ENCODE measurements at regions not wholly inside any gene's neighbourhood (a gene's known extent, or its start where the extent isn't known, plus 50 kb on each side); places are given as distances from the start of the nearest gene placed in this dataset.

GRCh38 chr16:80462917-80463316 is 77.9 kb upstream of the DYNLRB2 start:
- TF ChIP-seq CREB5 (CRISPR knock-in tag; IDR thresholded peaks at IDR 0.05; ENCODE audit: low read depth) (no peak), ARNTL (CRISPR knock-in tag; IDR thresholded peaks at IDR 0.05; ENCODE audit: borderline replicate concordance, low read depth) (no peak), POU6F1 (CRISPR knock-in tag; IDR thresholded peaks at IDR 0.05; ENCODE audit: borderline replicate concordance, low read depth) (no peak), ZNF70 (CRISPR knock-in tag; IDR thresholded peaks at IDR 0.05) (no peak), TSHZ2 (CRISPR knock-in tag; IDR thresholded peaks at IDR 0.05) (no peak), TOX (CRISPR knock-in tag; IDR thresholded peaks at IDR 0.05; ENCODE audit: borderline replicate concordance) (no peak), ZNF8 (CRISPR knock-in tag; IDR thresholded peaks at IDR 0.05) (no peak), ESRRG (CRISPR knock-in tag; IDR thresholded peaks at IDR 0.05) (no peak), CSDC2 (CRISPR knock-in tag; IDR thresholded peaks at IDR 0.05) (no peak), SNAI2 (CRISPR knock-in tag; IDR thresholded peaks at IDR 0.05) (no peak), OSR1 (CRISPR knock-in tag; IDR thresholded peaks at IDR 0.05) (no peak), PATZ1 (CRISPR knock-in tag; IDR thresholded peaks at IDR 0.05; ENCODE audit: borderline replicate concordance) (no peak), GLIS3 (CRISPR knock-in tag; IDR thresholded peaks at IDR 0.05) (no peak), RARB (CRISPR knock-in tag; IDR thresholded peaks at IDR 0.05) (no peak), PPARA (CRISPR knock-in tag; IDR thresholded peaks at IDR 0.05; ENCODE audit: borderline replicate concordance) (no peak), ISL1 (CRISPR knock-in tag; IDR thresholded peaks at IDR 0.05) (no peak), BACH2 (CRISPR knock-in tag; IDR thresholded peaks at IDR 0.05; ENCODE audit: borderline replicate concordance) (no peak), ZNF565 (CRISPR knock-in tag; conservative IDR thresholded peaks at IDR 0.05; ENCODE audit: low read depth) (no peak)
- ATAC-seq: no peak

GRCh38 chr16:80460988-80461387 is 79.8 kb upstream of the DYNLRB2 start:
- ATAC-seq: no peak
- TF ChIP-seq GLIS3 (CRISPR knock-in tag; IDR thresholded peaks at IDR 0.05): no peak
- TF ChIP-seq RARB (CRISPR knock-in tag; IDR thresholded peaks at IDR 0.05): no peak
- no peak for TF ChIP-seq CSRNP3 (CRISPR knock-in tag; IDR thresholded peaks at IDR 0.05)
- TF ChIP-seq ZC3H10 (CRISPR knock-in tag; IDR thresholded peaks at IDR 0.05): no peak
- no peak for TF ChIP-seq ZFP3 (CRISPR knock-in tag; IDR thresholded peaks at IDR 0.05)
- no peak for TF ChIP-seq BACH2 (CRISPR knock-in tag; IDR thresholded peaks at IDR 0.05; ENCODE audit: borderline replicate concordance)
- no peak for TF ChIP-seq ARNTL (CRISPR knock-in tag; IDR thresholded peaks at IDR 0.05; ENCODE audit: borderline replicate concordance, low read depth)
- TF ChIP-seq CREB5 (CRISPR knock-in tag; IDR thresholded peaks at IDR 0.05; ENCODE audit: low read depth): no peak
- no peak for TF ChIP-seq SNAI2 (CRISPR knock-in tag; IDR thresholded peaks at IDR 0.05)
- TF ChIP-seq OSR1 (CRISPR knock-in tag; IDR thresholded peaks at IDR 0.05): no peak
- TF ChIP-seq PATZ1 (CRISPR knock-in tag; IDR thresholded peaks at IDR 0.05; ENCODE audit: borderline replicate concordance): no peak
- no peak for TF ChIP-seq TOX (CRISPR knock-in tag; IDR thresholded peaks at IDR 0.05; ENCODE audit: borderline replicate concordance)
